IPS DF 4.7 (cell line): ENCODE measurements at regions not wholly inside any gene's neighbourhood (a gene's known extent, or its start where the extent isn't known, plus 50 kb on each side); places are given as distances from the start of the nearest gene placed in this dataset.

ENCODE experiments used
- DNase-seq: peaks from one replicate; pipeline ENCODE4 v3.0.0-alpha.2; 2013; ENCODE audit warnings: low spot score; ENCODE audit errors: extremely low read depth

DNA sequence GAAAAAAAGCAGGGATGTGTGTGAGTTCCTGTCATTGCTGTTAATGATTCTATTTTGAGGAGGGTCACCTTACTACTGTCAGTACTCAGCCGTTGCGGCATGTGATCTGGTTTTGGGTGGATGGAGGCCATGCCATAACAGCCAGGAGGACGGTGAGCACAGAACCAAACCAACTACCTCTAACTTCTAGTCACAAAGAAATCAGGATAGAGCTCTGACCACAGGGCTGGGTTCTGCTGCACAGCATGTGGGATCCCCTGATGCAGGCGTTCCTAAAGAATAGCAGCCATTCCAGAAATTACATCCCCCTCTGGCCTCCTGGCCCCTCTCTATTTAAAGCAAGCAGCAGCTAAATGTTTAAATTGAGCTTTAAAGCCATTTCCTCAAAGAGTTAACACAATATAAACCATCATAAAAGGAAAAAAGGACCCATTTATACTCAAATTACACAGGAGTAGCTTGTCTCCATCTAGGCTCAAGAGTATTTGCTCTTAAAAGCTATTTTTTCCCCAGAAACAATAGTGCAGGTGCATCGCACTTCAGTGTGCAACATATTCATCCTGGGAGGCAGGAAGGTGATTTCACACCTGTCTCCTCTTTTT is 786.4 kb downstream of the RNF144A start:
- peak; percentile 74 for DNase-seq

DNA sequence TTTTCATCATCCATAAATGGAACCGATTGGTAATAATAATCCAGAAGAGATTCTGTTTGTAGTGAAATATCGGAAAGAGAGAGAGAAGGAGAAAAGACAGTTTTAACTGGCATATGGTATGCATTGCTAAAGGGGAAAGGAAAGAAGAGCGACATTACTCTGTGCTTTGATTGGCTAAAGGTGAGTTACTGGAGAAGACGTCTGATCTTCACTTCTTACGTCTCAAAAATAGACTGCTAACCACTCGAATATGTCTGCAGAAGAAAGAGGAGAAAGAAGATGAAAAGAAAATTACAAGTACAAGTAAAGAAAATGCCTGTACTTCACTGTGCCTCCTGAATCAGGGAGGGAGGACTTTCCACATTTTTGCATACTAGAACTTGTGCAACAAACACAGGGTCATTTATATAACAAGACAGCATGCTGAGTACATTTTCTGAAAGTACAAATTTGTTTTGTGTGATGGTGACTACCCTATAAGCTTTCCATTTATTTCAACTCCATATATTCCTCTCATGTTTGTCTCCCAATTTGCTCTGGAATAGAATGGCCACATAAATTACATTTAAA is 787.2 kb downstream of the RNF144A start:
- DNase-seq: no peak

- DNase-seq: no peak
Observed at GRCh38 chr2:7706791-7707190, 789.6 kb downstream of the RNF144A start.

DNA sequence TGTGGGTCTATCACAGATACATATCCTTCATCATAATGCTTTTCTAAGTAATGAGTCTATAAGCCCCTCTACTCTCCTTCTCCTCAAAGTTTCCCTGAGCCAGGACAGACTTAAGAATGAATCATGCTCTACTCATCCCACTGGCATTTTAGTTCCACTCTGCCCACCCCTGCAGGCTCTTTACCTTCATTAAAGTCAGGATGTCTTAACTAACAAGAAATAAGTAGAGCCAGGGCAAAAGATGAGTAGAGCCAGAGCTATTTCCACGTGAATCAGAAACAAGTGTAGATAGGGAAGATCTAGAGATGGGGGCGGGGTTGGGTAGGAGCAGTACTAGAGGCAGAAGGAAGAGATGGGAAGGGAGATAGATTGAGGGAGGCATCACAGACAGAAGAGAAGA is 790.5 kb downstream of the RNF144A start:
- no peak for DNase-seq

- no peak for DNase-seq
Observed at GRCh38 chr2:7709907-7710306, 792.7 kb downstream of the RNF144A start.

- DNase-seq: no peak
Observed at GRCh38 chr2:7711167-7711566, 794.0 kb downstream of the RNF144A start.

DNA sequence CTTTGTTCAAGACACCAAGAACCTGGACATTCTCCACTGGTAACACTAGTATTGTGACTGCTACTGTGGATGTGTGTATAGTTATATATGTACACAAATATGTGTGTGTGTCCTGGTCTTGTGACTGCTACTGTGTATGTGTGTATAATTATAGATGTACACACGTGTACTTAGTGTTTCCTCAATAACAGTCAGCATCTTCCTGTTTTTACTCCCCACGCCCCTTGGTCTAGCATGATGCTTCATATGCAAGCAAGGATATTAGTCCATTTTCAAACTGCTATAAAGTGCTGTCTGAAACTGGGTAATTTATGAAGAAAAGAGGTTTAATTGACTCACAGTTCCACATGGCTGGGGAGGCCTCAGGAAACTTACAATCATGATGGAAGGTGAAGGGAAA is 802.7 kb downstream of the RNF144A start:
- DNase-seq: no peak

DNA sequence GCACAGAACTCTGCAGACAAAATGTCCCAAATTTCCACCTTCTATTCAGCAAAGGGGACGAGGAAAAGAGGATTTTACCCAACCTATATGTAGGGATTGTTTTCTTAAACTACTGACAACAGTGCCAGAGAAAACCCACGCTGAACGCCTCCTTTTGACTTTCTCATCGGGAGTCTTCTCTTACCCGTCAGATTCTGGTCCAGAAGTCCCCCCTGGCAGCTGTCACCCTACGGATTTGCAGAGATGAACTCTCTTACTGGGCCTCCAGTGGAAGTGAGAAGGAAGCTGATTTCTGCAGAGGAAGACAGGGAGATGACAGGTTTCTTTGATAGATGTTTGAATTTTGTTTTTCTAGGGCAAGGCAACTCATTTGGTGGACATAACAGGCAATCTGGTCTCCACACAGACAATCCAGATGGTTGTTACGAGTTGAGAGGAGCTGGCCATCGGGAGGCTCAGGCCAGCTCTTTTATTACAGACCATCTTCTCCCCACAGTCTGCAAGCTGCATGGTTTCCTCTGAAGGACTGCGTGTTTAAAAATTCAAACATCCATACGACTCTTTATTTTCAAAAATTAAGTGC is 804.3 kb downstream of the RNF144A start:
- DNase-seq: no peak

GRCh38 chr2:7722212-7722910 is 805.1 kb downstream of the RNF144A start:
- no peak for DNase-seq

DNA sequence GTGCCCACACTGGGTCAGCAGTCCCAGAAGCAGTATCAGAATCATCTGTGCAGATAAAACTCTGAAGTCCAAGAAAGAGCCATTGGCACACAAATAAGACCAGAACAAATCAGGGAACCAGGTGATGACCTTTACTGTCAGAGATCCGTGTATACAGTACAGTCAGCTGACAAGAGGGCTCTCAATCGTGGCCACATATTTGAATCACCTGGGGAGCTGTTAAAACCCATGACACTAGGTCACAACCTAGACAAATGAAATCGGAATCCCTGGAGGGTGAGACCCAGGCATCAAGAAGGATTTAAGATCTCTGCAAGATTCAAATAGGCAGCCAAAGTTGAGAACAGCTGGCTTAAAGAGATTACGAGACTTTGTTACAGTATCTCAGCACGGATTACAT is 807.1 kb downstream of the RNF144A start:
- no peak for DNase-seq

DNA sequence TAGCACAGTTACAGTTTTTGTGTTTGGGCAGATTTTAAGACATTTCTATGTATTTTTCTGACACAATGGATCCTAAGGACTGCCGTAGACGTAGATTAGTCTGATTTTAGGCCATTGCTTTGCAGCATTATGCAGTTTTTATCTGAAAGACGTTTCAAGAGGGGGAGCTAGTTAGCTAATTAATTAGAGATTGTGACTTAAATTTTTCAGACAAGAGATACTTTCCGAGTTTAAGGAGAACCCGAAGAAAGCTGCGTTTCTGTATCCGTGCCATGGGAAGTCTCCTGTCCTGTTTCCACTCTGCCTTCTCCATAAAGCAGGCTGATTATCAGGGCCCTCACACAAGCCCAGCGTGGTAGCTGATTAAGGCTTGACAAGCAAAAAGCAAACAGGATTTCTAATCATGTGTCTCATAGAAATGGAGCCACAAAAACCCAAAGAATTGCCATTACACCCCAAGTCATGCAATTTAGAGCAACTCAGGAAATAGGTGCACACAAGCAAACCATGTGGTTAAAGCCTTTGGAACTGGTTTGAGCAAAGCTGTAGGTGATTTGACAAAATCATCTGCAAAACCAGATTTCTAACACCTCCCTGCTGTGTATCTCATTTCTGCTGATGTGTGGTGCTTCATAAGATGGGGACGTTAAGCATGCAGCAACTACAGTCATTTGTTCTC is 808.1 kb downstream of the RNF144A start:
- no peak for DNase-seq

DNA sequence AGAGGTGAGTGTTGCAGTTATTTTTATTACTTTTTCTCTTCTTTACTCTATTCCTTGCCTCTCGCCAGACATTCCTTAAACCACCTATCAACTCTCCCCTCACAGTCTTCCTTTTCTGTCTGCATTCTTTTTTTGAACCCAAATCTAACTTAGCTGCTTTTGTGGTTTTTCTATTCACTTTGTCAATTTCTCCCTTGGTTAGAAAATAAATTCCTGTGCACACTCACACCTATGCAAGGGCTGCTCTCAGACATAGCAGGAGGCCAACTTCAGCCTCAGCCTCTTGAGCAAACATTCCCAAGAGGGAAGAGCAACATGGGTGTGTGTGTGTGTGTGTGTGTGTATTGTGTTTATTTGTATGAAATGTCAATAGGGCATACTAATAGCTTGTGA is 808.6 kb downstream of the RNF144A start:
- no peak for DNase-seq

- DNase-seq: no peak
Observed at GRCh38 chr2:7726989-7727388, 809.8 kb downstream of the RNF144A start.

DNA sequence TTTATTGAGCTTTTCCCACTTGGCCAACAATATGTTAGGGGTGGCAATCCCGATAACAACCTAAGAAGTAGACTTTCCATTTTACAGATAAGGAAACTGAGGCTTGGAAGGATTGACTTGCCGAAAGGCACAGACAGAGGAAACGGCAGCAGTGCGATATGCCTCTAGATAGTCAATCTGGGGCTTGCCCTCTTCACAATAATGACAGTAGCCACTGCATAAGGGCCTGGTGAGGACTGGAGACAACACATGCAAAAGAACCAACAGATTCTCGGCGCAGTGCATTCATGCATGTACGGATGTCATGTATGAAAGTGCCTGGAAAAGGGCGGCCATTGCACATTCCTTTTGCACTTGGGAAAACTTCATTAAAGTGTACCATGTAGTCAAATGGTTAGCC is 811.2 kb downstream of the RNF144A start:
- no peak for DNase-seq

DNA sequence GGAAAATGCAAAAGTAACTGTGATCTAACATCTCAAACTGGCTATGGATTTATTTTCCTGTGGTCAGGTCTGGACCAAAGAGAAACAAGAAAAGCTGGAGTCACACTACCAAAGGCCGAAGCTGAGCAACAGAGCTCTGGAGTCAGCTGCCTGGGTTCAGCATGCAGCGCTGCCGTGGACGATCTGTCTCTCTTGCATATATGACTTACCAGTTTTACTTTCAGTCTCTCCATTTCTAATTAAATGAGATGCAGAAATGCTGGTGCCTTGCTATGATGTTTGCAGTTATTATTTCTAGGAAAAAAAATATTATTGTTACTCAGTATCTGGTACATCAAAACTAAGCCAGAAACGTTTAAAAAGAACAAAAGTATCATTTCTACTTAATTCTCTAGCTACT is 813.2 kb downstream of the RNF144A start:
- DNase-seq: no peak

DNA sequence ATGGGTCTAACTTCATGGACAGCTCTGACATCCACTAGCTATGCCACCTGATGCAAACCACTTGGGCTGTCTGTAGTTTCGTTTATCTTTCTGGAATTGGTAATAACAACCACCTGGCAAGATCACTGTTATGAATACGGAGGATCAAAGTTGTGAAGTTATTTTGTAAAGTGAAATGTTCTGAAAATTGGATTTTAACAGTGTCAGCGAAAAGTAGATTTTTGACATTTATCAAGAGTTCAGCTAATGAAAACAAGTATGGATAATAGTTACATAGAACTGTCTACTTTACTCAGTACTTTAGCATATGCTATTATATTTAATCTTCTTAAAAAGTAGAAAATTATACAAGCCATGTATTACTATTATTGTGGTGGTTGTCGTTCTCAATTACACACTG is 813.8 kb downstream of the RNF144A start:
- no peak for DNase-seq

DNA sequence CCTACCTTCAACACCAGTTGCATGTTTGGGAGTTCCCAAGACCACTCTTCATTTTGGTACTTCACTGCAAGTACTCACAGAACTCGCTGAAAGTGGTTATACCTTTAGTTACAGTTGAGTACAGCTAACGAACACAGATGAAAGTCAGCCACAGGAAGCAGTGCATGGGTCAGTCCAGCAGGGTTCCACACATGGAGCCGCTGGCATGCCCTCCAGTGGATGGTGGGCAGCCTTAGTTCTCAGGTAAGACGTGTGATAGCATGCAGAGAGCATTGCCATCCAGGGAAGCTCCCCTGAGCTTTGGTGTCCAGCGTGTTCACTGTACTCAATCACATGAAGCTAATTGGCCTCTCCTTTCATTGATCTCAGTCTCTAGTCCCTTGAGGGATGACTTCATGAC is 815.3 kb downstream of the RNF144A start:
- no peak for DNase-seq

GRCh38 chr2:7736646-7737305 is 819.6 kb downstream of the RNF144A start:
- DNase-seq: no peak

DNA sequence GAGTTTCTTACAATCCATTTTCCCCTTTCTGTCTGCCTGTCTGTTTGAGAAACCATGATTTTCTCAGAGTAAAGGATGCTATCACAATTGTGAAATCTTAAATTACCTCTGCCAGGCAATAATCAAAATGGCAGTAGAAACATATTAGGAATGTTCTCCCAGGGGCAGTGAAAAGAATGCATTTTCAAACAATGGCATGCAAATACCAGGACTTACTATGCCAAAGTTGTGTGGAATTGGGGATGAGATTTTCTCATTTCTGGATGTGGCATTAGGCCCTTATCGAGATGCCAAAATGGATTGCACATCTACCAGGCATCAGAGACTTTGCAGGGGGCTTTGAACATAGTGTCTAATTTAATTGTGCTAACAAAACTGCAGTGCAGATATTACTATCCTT is 821.4 kb downstream of the RNF144A start:
- no peak for DNase-seq

DNA sequence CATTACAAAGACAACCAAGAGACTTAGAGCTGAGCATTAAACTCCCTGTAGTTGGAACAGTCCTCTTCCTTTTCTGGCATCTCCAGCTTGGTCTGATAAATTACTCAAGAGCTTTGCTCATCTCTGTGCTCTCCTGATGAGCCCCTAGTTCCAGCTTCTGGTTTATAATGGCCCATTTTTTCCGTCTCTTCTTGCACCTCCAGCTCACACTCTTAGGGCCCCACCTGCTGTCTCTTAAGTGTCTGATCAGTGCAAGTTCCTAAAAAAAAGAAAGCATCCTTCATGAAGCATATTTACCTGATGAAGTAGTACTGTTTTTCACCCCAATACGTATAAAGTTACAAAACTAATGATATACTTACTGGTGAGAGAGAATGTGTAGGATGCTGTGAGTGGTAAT is 822.9 kb downstream of the RNF144A start:
- no peak for DNase-seq

GRCh38 chr2:7742301-7742700 is 825.1 kb downstream of the RNF144A start:
- DNase-seq: no peak

DNA sequence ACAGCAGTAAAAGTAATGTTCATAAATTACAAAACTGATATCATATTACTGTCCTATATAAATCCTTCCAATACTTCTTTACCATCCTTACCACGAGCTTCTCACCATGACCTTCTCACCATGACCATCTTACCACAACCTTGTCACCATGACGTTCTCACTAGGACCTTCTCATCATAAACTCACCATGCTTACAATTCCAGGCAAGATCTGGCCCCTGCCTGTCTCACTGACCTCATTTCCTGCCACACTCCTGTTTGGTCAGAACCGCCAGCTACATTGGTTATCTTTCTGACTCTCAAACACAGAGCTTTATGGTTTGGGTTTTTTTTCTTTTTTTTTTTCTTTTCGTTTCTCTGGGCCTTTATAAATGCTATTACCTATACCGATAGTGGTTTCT is 827.6 kb downstream of the RNF144A start:
- no peak for DNase-seq
